WI38 (cell line): ENCODE measurements at regions not wholly inside any gene's neighbourhood (a gene's known extent, or its start where the extent isn't known, plus 50 kb on each side); places are given as distances from the start of the nearest gene placed in this dataset.

ENCODE experiments used
- H3K4me3 ChIP-seq: 2 replicates; pipeline ENCODE4 v1.5.1; 2011; ENCODE audit warnings: low read depth, mild to moderate bottlenecking, control low read depth, low read length
- CTCF ChIP-seq: IDR thresholded peaks from 2 replicates; pipeline ENCODE4 v1.5.1; 2012; ENCODE audit warnings: low read depth, mild to moderate bottlenecking, control low read depth, low read length

DNA sequence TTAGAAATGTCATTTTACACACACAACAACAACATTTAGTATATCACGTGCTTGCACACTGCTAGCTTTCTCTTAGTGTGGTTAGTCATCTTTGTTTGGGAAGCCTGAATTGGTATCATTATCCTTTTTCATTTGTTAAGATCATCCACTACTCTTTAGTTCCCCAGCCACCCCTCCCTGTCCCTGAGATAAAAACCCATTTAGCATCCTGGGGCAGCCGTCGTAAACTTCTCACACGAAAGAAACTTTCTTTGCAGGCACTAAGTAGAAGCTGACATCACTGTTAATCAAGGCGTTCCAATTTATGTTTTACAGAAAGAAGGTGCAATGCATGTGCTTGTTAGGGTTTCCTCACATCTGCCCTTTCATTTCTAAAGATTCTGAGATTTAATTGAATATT lies 475.1 kb upstream of the FZD8 start:
- H3K4me3 ChIP-seq: no peak overlapping the region
- TF ChIP-seq CTCF: no peak

DNA sequence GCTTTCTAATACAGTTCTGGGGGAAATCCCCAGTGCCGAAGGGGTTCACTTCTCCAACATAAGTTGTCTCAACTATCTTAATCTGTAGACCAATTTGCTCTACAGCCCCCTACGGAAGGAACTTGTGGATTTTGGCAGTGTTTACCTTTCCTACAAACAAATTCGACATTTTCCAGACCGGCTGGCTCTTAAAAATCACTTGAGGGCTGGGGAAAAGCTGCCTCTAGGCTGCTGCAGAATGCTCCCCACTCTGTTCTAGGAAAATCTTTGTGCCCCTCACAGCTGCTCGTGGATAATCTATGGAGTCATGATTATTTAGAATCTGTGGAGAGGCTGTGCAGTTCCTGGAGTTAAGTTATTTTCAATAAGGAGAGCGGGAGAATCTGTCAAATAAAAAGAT lies 474.6 kb upstream of the FZD8 start:
- H3K4me3 ChIP-seq: no peak overlapping the region
- no peak for TF ChIP-seq CTCF

DNA sequence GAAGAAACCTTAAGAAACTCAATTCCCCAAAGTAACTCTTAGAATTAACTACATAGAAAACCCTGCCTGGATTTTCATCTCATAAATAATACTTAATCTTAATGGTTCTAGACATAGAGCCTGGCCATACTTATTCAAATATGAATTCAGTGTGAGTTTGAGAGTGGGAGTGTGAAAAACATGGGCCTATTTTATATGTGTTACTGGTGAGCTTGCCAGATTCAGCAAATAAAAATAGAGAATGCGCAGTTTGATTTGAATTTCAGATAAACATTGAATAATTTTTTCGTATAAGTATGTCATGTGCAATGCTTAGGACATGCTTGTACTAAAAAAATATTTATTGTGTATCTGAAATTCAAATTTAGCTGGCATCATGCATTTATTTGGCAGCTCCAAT lies 473.9 kb upstream of the FZD8 start:
- TF ChIP-seq CTCF: no peak
- no peak overlapping the region for H3K4me3 ChIP-seq

- H3K4me3 ChIP-seq: no peak overlapping the region
- TF ChIP-seq CTCF: no peak
Observed at GRCh38 chr10:36115364-36115763, 473.3 kb upstream of the FZD8 start.

DNA sequence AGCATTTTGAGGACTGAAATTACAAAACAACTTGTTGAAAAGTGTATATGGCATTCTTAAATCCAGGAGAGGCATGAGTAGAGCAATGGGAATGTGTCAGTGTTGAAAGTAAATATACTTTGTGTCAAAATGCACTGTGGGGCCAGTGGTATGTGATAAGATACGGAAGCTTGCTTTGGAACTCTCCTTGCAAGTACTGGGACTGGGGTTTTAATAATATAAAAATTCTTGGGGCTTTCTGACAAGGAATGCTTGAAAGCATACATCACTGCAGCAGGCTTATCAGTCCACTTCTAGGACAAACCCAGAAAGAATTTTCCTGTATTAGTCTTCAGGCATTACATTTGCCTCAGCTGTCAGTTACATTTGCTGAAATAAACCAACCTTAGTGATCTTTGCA lies 472.8 kb upstream of the FZD8 start:
- no peak overlapping the region for H3K4me3 ChIP-seq
- no peak for TF ChIP-seq CTCF

DNA sequence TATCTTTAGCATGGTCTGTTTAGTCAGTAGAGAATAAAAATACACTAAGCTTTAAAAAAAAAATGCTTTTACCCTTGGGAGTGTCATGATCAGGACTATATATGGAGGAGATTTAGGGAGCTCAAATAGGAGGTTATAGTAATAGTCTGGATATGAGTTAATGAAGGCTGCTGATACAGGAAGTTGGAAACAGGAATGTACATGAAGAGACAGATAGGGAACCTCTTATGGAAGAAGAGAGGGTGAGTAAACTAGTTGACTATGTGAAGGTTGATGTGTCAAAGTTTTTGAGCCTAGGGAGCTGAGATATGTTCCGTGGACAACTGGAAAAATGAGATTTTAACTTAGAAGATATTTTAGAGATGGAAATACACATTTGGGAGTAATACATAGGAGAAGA lies 472.0 kb upstream of the FZD8 start:
- no peak overlapping the region for H3K4me3 ChIP-seq

GRCh38 chr10:36111676-36112075 lies 469.6 kb upstream of the FZD8 start:
- H3K4me3 ChIP-seq: no peak overlapping the region
- no peak for TF ChIP-seq CTCF

More for the DNA sequence above, 472.0 kb upstream of the FZD8 start:
- TF ChIP-seq CTCF: no peak

GRCh38 chr10:36110097-36110496 lies 468.0 kb upstream of the FZD8 start:
- no peak overlapping the region for H3K4me3 ChIP-seq
- no peak for TF ChIP-seq CTCF
